HepG2 (cell line): ENCODE measurements at regions not wholly inside any gene's neighbourhood (a gene's known extent, or its start where the extent isn't known, plus 50 kb on each side); places are given as distances from the start of the nearest gene placed in this dataset.

ENCODE experiments used
- CCAR2 ChIP-seq: fragments of 200-400 bp; formaldehyde crosslinking; optimal IDR thresholded peaks from 2 replicates; pipeline ENCODE3; 2018; ENCODE audit warnings: low read depth, mild to moderate bottlenecking, low read length, moderate library complexity
- JUNB ChIP-seq: sonication (generic); formaldehyde crosslinking; IDR thresholded peaks from 2 replicates; pipeline ENCODE4 v1.8.0; 2022; ENCODE audit warnings: missing genetic modification reagents, mild to moderate bottlenecking, borderline replicate concordance
- MAFK ChIP-seq, 2 experiments: IDR thresholded peaks in 1 of 2; conservative IDR thresholded peaks in 1 of 2; 2 replicates each; pipeline ENCODE4 v1.6.1; 2011; ENCODE audit warnings: improper control_type of control experiment in 2 of 2, low read length in 2 of 2
- MTF1 ChIP-seq: sonication (generic); formaldehyde crosslinking; IDR thresholded peaks from 2 replicates; pipeline ENCODE4 v1.5.0; 2020; ENCODE audit warnings: missing genetic modification reagents
- POLR2A ChIP-seq, 2 experiments: IDR thresholded peaks; 2 replicates each; pipeline ENCODE4 v1.6.1; 2011; ENCODE audit warnings: low read depth in 2 of 2, low read length in 2 of 2, mild to moderate bottlenecking in 1 of 2, moderate library complexity in 1 of 2; ENCODE audit not compliant: insufficient read depth in 1 of 2
- POLR2AphosphoS5 ChIP-seq: IDR thresholded peaks from 2 replicates; pipeline ENCODE4 v1.6.1; 2012; ENCODE audit warnings: low read depth, low read length
- RBAK ChIP-seq: sonication (generic); formaldehyde crosslinking; IDR thresholded peaks from 2 replicates; pipeline ENCODE4 v1.5.1; 2020; ENCODE audit warnings: mild to moderate bottlenecking, missing genetic modification reagents
- RNF2 ChIP-seq: fragments of 450-650 bp; conservative IDR thresholded peaks from 2 replicates; pipeline ENCODE4 v1.6.1; 2016; ENCODE audit warnings: low read depth
- SP2 ChIP-seq: sonication (generic); formaldehyde crosslinking; IDR thresholded peaks from 2 replicates; pipeline ENCODE4 v1.5.1; 2020; ENCODE audit warnings: mild to moderate bottlenecking, missing genetic modification reagents
- SP4 ChIP-seq: sonication (generic); formaldehyde crosslinking; IDR thresholded peaks from 2 replicates; pipeline ENCODE4 v1.8.1; 2023; ENCODE audit warnings: mild to moderate bottlenecking, missing genetic modification reagents
- ZBTB21 ChIP-seq: sonication (generic); formaldehyde crosslinking; IDR thresholded peaks from 2 replicates; pipeline ENCODE4 v1.4.0; 2020; ENCODE audit warnings: missing genetic modification reagents
- TF ChIP-seq, protein P1 (sequence below), 2 experiments: IDR thresholded peaks; 2 replicates each; pipeline ENCODE4 v1.6.1; 2011 to 2012; ENCODE audit warnings: low read length in 2 of 2, borderline replicate concordance in 1 of 2, low read depth in 1 of 2, mild to moderate bottlenecking in 1 of 2, moderate library complexity in 1 of 2
- TF ChIP-seq, protein P2 (sequence below): IDR thresholded peaks from 2 replicates; pipeline ENCODE4 v1.6.1; 2016; ENCODE audit warnings: missing genetic modification reagents, missing compliant biosample characterization
- TF ChIP-seq, protein P3 (sequence below): sonication (generic); formaldehyde crosslinking; IDR thresholded peaks from 2 replicates; pipeline ENCODE4 v1.5.0; 2020; ENCODE audit warnings: mild to moderate bottlenecking, missing genetic modification reagents, moderate library complexity

DNA sequence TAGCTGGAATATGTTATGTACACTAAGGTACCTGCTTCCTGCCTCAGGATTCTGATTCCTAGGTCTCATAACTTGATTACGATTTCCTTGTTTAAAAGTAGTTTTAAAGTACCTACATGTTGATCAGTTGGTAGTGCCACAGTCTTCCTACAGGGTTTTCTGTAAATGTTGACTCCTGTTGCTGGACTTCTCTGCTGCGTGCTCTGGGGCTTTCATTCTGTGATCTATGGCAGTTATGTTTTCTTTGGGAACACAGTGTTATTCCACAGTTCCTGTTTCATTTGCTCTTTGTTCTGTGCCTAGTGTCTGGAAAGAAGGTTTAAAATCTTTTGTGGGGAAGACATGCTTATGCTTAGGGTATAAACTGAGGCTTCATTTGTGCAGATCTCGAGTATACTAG is 343.5 kb downstream of the PLK2 start:
- TF ChIP-seq JUNB (CRISPR knock-in tag) (no peak), CCAR2 (no peak), MTF1 (no peak), POLR2AphosphoS5 (no peak), ZBTB21 (CRISPR knock-in tag) (no peak), POLR2A (IDR thresholded peaks at IDR 0.05; ENCODE audit: insufficient read depth in 1 of 2, low read depth in 2 of 2, low read length in 2 of 2) (no peak), RNF2 (no peak), SP2 (CRISPR knock-in tag) (no peak), RBAK (CRISPR knock-in tag) (no peak), SP4 (CRISPR knock-in tag) (no peak), MAFK (conservative IDR thresholded peaks at IDR 0.05 in 1 of 2, IDR thresholded peaks at IDR 0.05 in 1 of 2; ENCODE audit: low read length in 2 of 2) (no peak)
- TF ChIP-seq, protein P1, sequence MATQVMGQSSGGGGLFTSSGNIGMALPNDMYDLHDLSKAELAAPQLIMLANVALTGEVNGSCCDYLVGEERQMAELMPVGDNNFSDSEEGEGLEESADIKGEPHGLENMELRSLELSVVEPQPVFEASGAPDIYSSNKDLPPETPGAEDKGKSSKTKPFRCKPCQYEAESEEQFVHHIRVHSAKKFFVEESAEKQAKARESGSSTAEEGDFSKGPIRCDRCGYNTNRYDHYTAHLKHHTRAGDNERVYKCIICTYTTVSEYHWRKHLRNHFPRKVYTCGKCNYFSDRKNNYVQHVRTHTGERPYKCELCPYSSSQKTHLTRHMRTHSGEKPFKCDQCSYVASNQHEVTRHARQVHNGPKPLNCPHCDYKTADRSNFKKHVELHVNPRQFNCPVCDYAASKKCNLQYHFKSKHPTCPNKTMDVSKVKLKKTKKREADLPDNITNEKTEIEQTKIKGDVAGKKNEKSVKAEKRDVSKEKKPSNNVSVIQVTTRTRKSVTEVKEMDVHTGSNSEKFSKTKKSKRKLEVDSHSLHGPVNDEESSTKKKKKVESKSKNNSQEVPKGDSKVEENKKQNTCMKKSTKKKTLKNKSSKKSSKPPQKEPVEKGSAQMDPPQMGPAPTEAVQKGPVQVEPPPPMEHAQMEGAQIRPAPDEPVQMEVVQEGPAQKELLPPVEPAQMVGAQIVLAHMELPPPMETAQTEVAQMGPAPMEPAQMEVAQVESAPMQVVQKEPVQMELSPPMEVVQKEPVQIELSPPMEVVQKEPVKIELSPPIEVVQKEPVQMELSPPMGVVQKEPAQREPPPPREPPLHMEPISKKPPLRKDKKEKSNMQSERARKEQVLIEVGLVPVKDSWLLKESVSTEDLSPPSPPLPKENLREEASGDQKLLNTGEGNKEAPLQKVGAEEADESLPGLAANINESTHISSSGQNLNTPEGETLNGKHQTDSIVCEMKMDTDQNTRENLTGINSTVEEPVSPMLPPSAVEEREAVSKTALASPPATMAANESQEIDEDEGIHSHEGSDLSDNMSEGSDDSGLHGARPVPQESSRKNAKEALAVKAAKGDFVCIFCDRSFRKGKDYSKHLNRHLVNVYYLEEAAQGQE (IDR thresholded peaks at IDR 0.05; ENCODE audit: borderline replicate concordance in 1 of 2, low read depth in 1 of 2, low read length in 2 of 2) = no peak
- TF ChIP-seq, protein P2, sequence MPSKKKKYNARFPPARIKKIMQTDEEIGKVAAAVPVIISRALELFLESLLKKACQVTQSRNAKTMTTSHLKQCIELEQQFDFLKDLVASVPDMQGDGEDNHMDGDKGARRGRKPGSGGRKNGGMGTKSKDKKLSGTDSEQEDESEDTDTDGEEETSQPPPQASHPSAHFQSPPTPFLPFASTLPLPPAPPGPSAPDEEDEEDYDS = no peak
- TF ChIP-seq, protein P3, sequence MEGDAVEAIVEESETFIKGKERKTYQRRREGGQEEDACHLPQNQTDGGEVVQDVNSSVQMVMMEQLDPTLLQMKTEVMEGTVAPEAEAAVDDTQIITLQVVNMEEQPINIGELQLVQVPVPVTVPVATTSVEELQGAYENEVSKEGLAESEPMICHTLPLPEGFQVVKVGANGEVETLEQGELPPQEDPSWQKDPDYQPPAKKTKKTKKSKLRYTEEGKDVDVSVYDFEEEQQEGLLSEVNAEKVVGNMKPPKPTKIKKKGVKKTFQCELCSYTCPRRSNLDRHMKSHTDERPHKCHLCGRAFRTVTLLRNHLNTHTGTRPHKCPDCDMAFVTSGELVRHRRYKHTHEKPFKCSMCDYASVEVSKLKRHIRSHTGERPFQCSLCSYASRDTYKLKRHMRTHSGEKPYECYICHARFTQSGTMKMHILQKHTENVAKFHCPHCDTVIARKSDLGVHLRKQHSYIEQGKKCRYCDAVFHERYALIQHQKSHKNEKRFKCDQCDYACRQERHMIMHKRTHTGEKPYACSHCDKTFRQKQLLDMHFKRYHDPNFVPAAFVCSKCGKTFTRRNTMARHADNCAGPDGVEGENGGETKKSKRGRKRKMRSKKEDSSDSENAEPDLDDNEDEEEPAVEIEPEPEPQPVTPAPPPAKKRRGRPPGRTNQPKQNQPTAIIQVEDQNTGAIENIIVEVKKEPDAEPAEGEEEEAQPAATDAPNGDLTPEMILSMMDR (CRISPR knock-in tag) = no peak
